NCI-H2081 treated with DMSO at 0.1 percent for 48 hours (cell line): ENCODE measurements at regions not wholly inside any gene's neighbourhood (a gene's known extent, or its start where the extent isn't known, plus 50 kb on each side); places are given as distances from the start of the nearest gene placed in this dataset.

Experiments
- DNase-seq: peaks from one replicate; lab custom pipeline; 2025; lab: John Stamatoyannopoulos, UW

- DNase-seq: no peak
Measured at GRCh38 chr5:98690002-98690401, 83.5 kb upstream of the RGMB start.

- no peak for DNase-seq
Measured at GRCh38 chr5:98694902-98695301, 78.6 kb upstream of the RGMB start.

GRCh38 chr5:98698359-98698758 is 75.1 kb upstream of the RGMB start:
- no peak for DNase-seq

- DNase-seq: no peak
Measured at GRCh38 chr5:98700730-98701129, 72.7 kb upstream of the RGMB start.

GRCh38 chr5:98705841-98706240 is 67.6 kb upstream of the RGMB start:
- no peak for DNase-seq

- DNase-seq: no peak
Measured at GRCh38 chr5:98709681-98710080, 63.8 kb upstream of the RGMB start.

- no peak for DNase-seq
Measured at GRCh38 chr5:98713027-98713426, 60.4 kb upstream of the RGMB start.

GRCh38 chr5:98713856-98714255 is 59.6 kb upstream of the RGMB start:
- no peak for DNase-seq

- DNase-seq: no peak
Measured at GRCh38 chr5:98714710-98715288, 58.7 kb upstream of the RGMB start.

GRCh38 chr5:98721231-98721928 is 52.1 kb upstream of the RGMB start:
- no peak for DNase-seq

GRCh38 chr5:98722188-98722587 is 51.3 kb upstream of the RGMB start:
- DNase-seq: no peak

GRCh38 chr5:98723061-98723460 is 50.4 kb upstream of the RGMB start:
- DNase-seq: no peak
